HCT116 (cell line): ENCODE measurements at regions not wholly inside any gene's neighbourhood (a gene's known extent, or its start where the extent isn't known, plus 50 kb on each side); places are given as distances from the start of the nearest gene placed in this dataset.

Experiments used
- CEBPB ChIP-seq: IDR thresholded peaks from 2 replicates; pipeline ENCODE4 v1.6.1; 2012; ENCODE audit warnings: low read depth
- EZH2 ChIP-seq: fragments of 200-600 bp; sonication (generic); IDR thresholded peaks from 2 replicates; pipeline ENCODE4 v1.6.1; 2017; ENCODE audit warnings: antibody characterized with exemption, mixed run types
- JUND ChIP-seq: IDR thresholded peaks from 2 replicates; pipeline ENCODE4 v1.6.1; 2012
- POLR2AphosphoS5 ChIP-seq: IDR thresholded peaks from 2 replicates; pipeline ENCODE4 v1.6.1; 2011; ENCODE audit warnings: mild to moderate bottlenecking, low read depth, low read length, moderate library complexity
- SP1 ChIP-seq: IDR thresholded peaks from 2 replicates; pipeline ENCODE4 v1.6.1; 2012; ENCODE audit warnings: low read depth
- YY1 ChIP-seq: IDR thresholded peaks from 2 replicates; pipeline ENCODE4 v1.6.1; 2011; ENCODE audit warnings: low read length, low read depth, moderate library complexity, mild to moderate bottlenecking; ENCODE audit not compliant: insufficient replicate concordance; ENCODE audit errors: extremely low read depth
- ZFX ChIP-seq: fragments of 450-650 bp; IDR thresholded peaks from 2 replicates; pipeline ENCODE4 v1.6.1; 2017
- ZNF274 ChIP-seq: fragments of 200-500 bp; sonication (Bioruptor generic); IDR thresholded peaks from 2 replicates; pipeline ENCODE4 v1.6.1; 2014; ENCODE audit warnings: mild to moderate bottlenecking, low read depth, low read length, inconsistent platforms
- TF ChIP-seq, protein P1 (sequence below), 3 experiments: fragments of 200-600 bp in 1 of 3; sonication (generic) in 1 of 3; IDR thresholded peaks in 2 of 3; conservative IDR thresholded peaks in 1 of 3; 2 replicates each; pipeline ENCODE4 v1.5.1; 2012 to 2017; ENCODE audit warnings: low read depth in 2 of 3, low read length in 2 of 3, antibody characterized with exemption in 1 of 3, borderline replicate concordance in 1 of 3, control low read depth in 1 of 3, mild to moderate bottlenecking in 1 of 3, mixed read lengths in 1 of 3, mixed run types in 1 of 3, moderate library complexity in 1 of 3; ENCODE audit not compliant: insufficient read depth in 1 of 3
- TF ChIP-seq, protein P2 (sequence below): IDR thresholded peaks from 2 replicates; pipeline ENCODE4 v1.6.1; 2012; ENCODE audit warnings: low read depth

DNA sequence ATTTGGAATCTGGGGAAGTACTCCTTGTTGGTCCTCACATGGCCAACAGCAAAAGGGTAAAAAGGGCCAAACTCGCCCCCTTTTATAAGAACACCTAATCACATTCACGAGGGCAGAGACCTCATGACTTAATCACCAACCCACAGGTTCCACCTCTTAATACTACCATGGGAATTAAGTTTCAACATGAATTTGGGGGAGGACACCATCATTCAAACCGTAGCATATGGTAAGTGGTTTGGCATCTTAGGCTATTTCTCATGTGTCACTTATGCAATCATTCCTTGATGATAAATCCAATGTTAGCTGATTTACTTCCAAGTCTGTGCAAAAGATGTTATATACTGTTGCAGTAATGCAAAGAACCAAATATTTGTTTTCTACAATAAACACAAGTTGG is 302.9 kb upstream of the FAM241A start:
- TF ChIP-seq EZH2 (no peak), ZFX (no peak), SP1 (no peak), JUND (no peak), CEBPB (no peak), YY1 (no peak), ZNF274 (no peak), POLR2AphosphoS5 (no peak)
- TF ChIP-seq, protein P1, sequence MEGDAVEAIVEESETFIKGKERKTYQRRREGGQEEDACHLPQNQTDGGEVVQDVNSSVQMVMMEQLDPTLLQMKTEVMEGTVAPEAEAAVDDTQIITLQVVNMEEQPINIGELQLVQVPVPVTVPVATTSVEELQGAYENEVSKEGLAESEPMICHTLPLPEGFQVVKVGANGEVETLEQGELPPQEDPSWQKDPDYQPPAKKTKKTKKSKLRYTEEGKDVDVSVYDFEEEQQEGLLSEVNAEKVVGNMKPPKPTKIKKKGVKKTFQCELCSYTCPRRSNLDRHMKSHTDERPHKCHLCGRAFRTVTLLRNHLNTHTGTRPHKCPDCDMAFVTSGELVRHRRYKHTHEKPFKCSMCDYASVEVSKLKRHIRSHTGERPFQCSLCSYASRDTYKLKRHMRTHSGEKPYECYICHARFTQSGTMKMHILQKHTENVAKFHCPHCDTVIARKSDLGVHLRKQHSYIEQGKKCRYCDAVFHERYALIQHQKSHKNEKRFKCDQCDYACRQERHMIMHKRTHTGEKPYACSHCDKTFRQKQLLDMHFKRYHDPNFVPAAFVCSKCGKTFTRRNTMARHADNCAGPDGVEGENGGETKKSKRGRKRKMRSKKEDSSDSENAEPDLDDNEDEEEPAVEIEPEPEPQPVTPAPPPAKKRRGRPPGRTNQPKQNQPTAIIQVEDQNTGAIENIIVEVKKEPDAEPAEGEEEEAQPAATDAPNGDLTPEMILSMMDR (IDR thresholded peaks at IDR 0.05 in 2 of 3, conservative IDR thresholded peaks at IDR 0.05 in 1 of 3; ENCODE audit: borderline replicate concordance in 1 of 3, insufficient read depth in 1 of 3, low read depth in 2 of 3, low read length in 2 of 3): no peak
- TF ChIP-seq, protein P2, sequence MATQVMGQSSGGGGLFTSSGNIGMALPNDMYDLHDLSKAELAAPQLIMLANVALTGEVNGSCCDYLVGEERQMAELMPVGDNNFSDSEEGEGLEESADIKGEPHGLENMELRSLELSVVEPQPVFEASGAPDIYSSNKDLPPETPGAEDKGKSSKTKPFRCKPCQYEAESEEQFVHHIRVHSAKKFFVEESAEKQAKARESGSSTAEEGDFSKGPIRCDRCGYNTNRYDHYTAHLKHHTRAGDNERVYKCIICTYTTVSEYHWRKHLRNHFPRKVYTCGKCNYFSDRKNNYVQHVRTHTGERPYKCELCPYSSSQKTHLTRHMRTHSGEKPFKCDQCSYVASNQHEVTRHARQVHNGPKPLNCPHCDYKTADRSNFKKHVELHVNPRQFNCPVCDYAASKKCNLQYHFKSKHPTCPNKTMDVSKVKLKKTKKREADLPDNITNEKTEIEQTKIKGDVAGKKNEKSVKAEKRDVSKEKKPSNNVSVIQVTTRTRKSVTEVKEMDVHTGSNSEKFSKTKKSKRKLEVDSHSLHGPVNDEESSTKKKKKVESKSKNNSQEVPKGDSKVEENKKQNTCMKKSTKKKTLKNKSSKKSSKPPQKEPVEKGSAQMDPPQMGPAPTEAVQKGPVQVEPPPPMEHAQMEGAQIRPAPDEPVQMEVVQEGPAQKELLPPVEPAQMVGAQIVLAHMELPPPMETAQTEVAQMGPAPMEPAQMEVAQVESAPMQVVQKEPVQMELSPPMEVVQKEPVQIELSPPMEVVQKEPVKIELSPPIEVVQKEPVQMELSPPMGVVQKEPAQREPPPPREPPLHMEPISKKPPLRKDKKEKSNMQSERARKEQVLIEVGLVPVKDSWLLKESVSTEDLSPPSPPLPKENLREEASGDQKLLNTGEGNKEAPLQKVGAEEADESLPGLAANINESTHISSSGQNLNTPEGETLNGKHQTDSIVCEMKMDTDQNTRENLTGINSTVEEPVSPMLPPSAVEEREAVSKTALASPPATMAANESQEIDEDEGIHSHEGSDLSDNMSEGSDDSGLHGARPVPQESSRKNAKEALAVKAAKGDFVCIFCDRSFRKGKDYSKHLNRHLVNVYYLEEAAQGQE: no peak
